ENCODE measurements at regions not wholly inside any gene's neighbourhood (a gene's known extent, or its start where the extent isn't known, plus 50 kb on each side); places are given as distances from the start of the nearest gene placed in this dataset.
"Not testable (repeated sequence)": the region's sequence is repeated elsewhere in the genome, so short reads cannot be mapped to it uniquely, and the experiment has no call there.

DNA sequence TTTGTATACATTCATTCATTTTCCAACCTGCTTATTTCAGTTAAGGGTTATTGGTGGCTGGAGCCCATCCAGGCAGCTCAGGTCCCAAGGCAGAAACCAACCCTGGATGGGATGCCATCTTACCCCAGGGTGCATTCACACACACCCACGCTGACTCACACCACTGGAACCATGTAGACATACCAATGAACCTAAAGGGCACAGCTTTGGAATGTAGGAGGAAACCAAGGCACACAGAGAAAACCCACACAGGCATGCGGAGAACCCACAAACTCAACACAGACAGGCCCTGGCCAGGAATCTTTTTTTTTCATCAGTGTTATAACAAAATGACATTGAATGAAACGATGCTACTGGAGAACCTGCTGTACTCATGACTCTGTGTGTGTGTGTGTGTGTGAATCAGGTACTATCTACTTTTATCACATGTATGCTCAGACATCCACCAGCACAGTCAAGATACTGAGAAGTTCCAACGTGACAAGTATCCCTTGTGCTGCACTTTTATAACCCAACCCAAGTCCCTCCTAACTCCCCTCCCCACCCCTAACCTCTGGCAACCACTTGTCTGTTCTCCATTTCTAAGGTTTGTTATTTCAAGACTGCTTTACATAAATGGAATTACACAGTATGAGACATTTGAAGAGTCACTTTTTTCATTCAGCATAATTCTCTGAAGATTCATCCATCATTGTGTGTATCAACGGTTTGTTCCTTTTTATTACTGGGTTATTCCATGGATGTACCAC, 286.8 kb upstream of the PLD5 start:
- no peak for DNase-seq

DNA sequence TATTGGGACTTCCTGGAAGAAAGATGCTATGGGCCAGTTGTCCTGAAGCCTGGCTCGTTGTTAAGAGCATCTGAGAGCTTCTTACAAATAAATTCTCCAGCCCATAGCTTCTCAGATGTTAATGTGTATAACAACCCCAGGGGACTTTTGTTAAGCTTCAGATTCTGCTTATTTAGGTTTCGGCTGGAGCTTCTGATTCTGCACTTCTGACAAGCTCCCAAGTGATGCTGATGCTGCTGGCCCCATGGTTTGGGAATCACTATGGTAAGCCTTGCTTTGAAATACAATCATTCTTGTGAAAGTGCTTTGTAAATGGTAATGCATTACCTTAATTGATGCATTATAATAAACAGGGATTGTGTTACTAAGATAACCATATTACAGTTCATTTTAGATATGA, 281.8 kb upstream of the PLD5 start:
- DNase-seq = no peak

DNA sequence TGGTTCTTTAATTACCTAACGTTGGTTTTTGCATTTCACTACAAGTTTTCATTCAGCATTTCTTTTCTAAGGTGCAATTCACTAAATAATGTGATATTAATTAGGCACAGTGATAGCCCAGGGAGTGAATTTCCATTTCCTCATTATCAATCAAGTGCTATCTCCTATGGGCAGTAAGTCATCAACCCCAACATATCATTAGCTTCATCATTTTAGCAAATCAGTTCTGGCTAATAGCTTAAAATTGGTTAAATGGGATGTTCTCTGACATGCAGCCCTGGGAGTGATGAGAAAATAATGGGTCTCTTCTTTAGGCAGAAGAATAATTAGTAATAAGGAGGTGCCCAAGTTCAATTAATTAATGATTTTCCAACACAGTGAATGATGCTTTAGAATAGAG, 280.9 kb upstream of the PLD5 start:
- not testable (repeated sequence) for DNase-seq

DNA sequence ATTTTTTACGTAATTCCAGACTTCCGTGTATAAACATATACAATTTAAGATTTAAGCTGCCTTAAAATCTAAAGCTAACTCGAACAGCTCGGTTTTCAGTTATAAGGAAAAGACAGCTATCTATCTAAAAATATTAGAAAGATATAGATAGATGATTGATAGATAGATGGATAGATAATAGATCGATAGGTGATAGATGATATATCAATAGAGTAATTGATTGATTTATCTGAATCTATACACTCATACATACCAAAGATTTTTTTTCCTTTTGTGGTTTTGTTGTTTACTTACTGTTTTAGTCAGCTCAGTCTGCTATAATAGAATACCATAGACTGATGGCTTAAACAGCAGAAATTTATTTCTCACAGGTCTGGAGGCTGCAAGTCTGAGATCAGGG, 278.5 kb upstream of the PLD5 start:
- no peak for DNase-seq

DNA sequence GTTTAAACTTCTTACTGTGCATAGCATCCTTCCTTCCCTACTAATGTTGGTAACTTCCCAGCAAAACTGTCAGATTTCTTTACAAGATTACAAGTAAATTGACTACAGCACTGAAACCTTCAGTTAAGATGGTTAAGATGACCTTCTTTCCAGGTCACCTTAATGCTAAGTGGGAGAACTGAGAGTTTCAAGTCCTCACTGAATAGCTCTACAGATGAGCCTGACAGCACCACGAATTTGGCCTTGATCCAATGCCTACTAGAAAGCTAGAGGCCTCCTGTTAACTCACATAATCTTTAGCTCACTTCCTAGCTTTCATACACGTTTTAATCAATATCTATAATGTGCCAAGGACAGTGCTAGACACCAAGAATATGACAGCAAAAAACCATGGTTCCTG, 276.0 kb upstream of the PLD5 start:
- no peak for DNase-seq

DNA sequence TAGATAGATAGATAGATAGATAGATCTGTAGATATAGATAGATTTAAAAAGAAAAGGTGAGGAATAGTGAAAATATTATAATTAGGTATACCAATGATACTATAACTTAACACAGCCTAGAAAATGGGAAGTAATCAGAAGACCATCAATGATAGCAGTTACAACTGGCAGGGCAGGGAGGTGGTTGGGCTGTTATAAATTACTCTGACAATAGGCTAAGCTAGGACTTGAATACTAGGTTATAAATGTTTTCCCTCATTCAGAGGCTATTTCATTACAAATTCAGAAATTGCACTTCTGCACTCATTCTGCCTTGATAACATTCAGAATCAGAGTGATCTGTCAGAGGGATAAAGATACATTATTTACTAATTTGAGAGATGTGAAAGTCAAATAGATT, 273.4 kb upstream of the PLD5 start:
- no peak for DNase-seq

DNA sequence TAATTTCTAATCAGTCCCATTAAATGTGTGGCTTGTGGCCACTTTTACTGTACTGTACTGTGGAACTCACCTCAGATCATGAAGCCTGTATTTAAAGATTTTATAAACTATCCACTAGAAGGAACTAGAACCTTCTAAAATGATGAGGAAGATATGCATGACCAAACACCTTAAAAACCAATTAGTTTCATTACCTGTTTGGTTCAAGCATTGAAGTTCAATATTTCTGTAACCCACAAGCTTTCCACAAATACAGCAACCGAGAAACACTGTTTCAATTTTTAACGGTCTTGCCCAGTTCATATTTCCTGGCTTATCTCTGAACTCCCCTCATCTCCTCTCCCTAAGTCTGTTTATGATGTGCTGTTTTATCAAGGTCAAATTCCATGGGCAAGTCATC, 264.3 kb upstream of the PLD5 start:
- no peak for DNase-seq

DNA sequence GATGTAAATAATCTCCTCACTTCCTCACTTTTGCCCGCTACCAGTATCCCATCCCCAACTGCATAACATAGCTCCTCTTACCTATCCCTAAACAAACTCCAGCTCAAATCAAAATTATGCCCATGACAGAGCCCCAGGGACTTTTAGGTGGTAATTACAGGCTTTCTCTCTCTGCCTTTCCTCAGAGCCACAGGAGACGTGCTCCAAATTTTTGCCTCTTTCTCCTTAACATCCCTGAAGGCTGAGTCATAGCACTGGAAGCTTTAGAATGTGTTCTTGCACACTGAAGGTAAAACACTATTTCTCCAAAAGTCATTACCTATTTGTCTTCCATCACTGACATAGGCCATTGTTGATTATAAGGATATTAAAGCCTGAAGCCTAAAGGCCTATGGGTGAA, 263.5 kb upstream of the PLD5 start:
- no peak for DNase-seq

DNA sequence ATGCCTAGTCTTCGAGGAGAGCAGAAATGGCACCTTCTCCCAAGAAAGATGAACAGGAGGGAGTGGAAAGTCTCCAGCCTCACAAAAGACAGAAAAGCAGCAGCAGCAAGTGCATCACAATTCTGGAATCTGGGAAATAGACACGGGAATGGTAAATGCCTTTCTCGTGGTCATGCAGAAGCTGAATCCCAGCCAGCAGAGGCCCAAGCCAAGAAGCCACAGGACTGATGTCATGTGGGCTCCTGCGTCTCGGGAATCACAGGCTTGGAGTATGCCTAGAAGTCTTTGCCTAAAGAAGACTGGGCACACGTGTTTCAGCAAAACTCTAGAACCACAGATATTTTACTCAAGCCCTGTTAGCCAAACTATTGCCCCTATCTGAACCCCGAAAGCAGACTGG, 260.3 kb upstream of the PLD5 start:
- DNase-seq = no peak

DNA sequence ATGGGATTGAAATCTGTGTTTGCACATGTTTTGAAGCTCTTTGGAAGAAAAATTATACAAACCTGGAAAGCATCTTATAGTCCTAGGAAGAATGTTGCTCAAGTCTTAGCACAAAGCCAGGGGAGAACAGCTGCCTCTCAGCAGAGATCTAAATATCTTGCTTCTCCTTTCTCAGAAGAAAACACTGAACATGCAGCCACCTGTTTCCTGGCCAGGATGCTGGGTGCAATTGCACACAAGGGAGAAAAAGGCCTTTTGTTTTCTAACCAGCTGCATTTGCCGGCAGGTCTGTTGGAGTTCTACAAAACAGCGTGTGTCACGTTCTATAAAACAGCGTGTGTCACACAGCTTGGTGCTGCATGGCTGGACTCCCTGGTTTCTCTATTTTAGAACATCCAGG, 259.6 kb upstream of the PLD5 start:
- no peak for DNase-seq

DNA sequence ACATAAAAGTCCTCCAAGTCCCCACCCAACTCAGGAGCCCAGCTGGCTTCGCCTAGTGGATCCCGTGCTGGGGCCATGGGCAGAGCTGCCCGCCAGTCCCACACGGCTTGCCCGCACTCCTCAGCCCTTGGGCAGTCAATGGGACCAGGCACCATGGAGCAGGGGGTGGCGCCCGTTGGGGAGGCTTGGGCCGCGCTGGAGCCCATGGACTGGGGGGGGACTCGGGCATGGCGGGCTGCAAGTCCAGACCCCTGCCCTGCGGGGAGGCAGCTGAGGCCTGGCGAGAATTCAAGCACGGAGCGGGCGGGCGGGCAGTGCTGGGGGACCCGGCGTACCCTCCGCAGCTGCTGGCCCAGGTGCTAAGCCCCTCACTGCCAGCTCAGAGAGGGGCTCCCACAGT, 249.8 kb upstream of the PLD5 start:
- no peak for DNase-seq

DNA sequence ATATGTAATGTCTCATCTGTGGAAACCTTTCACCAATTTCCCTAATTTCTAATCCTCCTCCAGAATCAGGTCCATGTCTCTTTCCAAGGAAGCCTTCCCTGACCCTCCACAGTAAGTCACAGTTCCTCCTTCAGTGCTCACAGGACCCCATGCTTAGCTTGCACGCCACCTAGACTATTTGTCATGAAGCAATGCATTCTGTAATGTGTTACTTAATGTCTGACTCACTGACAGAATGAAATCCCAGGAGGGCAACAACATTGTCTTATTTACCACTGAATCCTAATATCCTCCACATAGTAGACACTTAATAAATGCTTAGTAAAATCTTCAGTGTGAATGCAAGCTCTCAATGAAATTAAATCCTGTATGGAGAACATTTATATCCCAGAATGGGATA, 245.9 kb upstream of the PLD5 start:
- no peak for DNase-seq

DNA sequence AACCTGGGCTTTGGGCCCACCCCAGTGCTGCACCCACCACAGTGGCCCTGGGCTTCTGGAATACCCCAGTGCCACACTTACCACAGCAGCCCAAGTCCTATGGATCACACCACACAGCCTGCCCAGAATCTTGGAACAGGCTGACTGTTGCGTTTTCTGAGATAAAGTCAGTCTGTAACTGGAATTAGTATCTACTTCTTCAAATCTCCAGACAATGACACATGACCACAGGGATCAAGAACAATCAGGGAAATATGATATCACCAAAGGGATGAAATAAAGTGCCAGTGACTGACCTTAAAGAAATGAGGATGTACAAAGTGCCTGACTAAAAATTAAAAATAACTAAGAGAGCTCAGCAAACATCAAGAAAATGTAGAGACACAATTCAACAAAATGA, 239.7 kb upstream of the PLD5 start:
- DNase-seq = no peak

DNA sequence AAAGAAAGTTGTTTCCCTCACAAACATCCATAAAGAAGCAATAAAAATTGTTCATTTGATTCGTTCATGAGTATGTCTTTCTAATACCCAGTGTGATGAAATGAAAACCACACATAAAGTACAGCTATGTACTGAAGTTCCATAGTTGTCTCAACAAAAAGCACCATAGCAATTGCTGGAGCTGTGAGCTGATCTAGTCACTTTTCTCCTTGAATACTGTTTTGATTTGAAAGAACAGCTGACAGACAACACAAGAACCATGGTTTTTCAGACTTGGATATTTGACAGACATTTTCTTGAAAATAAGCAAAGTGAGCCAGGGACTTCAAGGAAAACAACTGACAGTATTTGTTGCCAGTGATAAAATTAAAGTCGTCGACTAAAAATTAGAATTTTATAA, 237.1 kb upstream of the PLD5 start:
- no peak for DNase-seq

DNA sequence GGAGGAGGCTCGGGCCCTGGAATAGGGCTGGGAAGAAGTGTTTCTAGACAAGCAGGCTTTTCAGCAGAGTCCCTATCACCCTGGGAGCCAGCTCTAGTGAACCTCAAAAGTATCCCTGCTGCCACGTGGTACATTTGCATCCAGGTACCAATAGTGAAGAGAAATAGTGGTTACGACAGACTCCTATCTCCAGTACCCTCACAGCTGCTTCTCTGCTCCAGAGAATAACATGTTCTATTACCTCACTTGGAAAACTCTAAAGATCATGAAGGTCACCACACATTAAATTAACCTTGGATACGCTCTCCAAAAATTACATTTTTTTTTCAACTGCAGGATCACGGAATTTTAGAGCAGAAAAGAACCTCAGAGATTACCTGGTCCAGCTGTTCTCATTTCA, 230.4 kb upstream of the PLD5 start:
- no peak for DNase-seq

DNA sequence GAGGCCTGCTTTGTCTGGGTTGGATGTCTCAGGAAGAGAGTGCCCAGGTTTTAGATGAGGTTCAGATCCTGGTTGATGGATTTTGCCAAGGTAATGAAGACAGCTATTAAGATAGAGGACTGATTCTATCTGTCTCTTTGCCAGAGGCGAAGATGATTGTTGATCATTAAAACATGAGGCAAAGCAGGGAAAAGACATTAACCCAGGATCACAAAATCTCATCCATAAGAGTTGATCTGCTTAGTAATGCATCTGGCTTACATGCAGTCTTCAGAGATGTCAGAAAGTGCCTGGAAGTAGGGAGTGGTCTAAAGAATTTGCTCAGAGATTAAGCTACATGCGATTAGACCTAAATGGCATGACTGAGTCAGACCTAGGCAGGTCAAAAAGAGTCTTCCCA, 229.6 kb upstream of the PLD5 start:
- DNase-seq = no peak

DNA sequence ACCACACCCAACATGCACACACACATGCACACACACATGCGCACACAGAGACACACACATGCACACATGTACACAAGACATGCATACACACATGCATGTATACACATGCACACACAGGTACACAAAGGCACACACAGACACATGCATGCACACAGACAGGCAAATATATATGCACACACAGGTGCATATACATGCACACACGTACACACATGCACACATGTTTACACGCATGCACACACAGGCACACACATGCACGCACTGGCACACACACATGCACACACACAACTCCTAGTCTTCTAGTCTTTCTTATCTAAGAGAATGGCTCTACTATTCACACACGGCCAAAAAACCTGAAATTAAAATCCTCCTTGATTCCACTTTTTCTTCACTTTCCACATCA, 222.7 kb upstream of the PLD5 start:
- no peak for DNase-seq

DNA sequence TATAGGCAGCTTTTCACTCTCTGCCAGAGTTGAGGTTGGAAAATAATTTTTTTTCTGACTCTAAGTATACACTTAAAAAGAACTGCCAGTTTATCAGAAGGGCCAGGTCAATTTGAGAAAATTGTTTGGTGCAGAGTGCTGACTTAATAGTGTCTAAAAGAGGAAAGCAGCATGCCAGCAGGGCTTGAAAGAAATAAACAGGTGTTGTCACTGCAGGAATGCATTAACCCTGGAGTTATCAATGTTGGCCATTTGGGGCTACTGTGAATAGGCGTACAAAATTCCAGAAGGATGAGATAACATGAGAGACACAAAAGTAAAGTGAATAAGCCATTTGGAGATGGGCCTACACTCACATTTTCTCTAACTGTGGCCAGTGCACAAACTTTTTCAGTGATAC, 220.6 kb upstream of the PLD5 start:
- DNase-seq = no peak

DNA sequence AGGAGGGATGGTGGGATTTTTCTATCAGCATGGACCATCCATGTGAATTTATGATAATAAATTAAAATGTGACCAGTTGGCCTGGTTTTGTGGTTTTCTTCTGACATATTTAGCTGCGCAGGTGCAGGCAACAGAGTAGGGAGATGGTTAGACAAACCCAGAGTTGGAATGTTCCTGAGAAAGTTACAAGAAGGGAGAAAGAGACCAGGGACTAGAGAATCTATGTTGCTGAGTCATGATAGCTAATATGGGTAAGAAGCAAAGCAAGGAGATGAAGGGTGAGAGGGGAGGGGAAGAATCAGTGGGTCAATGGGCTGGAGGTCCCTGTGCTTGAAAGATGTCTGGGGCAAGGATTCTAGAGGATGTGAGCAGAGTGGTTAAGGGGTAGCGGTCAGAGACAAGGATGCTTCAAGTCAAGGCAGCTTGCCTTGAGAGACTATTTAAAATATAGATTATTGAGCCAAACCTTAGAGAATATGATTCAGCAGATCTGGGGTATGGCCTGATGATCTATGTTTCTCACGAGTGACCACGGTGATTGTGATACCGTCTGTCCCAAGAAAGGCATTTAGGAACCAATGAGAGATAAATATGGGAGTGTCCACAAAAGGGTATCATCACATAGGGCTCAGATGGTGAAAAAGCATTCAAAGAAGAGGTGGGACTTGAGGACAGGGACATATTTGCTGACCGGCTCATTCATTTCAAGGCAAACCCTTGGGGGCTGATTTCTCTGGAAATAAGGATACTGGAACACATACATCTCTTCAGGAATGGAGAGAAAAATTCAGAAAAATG, 219.7 kb upstream of the PLD5 start:
- no peak for DNase-seq

DNA sequence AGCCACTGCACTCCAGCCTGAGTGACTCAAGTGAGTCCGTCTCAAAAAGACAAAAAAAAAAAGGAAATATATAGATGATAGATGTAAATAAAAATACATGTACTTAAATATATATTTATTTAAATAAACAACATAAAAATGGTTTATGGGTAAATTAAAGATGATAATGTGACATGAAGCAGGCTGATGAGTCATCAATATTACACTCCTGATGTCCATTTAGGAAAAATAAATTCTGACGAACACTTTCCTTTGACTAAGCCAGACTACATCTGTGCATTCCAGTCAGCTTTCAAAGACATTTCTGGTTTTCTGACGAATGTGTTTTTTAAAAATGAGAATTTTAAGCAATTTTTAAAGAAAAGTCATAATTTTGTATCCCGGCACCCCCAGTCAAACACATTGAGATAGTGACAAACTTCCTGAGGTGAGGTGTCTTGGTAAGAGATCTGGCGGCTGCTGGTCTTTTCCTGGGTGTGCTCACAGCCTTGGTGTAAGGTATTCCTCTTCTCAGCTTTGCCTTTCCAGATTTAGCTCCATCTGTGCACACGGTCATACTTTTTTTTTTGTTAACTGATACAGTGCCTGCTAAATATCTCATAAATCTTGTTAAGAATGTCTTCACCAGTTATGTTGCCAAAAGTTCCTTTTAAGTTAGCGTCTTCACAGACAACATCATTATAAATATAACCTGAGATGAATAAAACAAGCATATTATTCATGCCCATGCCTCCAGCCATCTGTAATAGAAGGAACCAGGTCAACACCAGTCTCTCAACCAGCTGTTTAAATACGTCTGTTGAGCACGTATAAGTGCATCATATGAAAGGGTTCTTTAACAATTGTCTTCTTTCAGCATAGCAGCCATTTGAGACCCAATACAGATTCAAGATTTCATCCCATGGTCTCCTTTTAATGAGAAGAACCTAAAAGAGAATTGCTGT, 214.5 kb upstream of the PLD5 start:
- no peak for DNase-seq

DNA sequence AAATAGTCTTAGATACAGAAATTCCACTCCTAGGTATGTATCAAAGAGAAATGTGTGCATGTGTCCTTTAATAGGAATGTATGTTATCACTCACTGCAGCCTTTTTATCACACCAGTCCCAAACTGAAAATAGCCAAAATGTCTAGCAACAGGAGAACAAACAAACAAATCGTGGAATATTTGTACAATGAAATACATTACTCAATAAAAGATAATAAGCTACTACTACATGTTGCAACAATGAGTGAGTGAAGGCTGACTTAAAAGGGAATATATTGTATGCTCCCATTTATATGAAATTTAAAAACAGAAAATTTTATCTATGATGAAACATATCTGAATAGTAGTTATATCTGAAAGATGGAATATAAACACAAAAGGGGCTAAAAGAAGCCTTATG, 212.1 kb upstream of the PLD5 start:
- no peak for DNase-seq

DNA sequence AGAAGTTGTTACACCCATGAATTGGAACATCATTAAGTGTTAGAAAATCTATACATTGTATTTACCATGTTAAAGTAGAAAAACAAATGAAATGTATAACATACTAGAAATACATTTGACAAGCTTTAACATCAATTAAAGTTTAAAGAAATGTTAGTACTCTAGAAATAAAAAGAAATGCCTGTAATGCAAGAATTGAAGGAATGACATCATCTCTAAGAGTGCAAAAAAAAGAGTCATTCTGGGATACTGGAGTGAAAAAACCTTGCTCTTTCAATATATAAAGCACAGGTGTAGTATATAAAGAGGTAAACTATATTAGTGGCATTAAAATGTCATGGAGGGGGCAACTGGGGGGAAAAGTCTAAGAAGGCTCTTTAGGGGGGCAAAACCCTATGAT, 210.8 kb upstream of the PLD5 start:
- no peak for DNase-seq

DNA sequence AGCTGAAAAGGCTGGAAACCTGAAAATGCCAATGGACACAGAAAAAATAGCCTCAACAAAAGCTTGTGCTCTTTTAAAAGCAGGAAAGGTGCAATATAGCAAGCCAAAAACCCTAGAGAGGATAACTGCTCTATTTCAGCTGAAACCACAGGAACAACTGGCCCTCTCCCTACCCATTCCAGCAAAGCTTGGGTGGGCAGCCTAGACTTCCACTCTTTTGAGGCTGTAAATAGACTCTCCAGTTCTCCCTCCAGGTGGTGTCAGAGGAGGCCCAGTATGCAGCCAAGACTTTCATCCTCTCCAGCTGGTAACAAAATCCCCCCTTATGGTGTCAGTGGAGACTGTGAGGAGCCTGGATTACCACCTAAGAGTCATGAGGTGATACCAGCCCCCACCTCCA, 206.9 kb upstream of the PLD5 start:
- DNase-seq = no peak

DNA sequence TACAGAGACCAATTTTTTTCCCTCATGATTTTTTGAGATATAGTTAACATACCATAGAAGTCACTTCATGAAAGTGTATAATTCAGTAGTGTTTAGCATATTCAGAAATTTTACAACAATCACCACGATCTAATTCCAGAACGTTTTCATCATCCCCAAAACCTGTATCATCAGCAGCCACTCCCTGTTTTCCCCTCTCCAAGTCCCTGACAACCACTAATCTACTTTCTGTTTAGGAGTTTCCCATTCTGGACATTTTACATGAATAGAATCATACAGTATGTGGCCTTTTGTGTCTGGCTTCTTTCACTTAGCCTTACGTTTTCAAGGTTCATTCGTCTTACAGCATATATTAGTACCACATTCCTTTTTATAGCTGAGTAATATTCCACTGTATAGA, 204.2 kb upstream of the PLD5 start:
- no peak for DNase-seq

All from stimulated activated CD4-positive, alpha-beta T cell treated with anti-CD3 and anti-CD28 coated beads, Interleukin-4, amount 100 ng/mL, for 1 hour (primary cell).